22Rv1 (cell line): ENCODE measurements at regions not wholly inside any gene's neighbourhood (a gene's known extent, or its start where the extent isn't known, plus 50 kb on each side); places are given as distances from the start of the nearest gene placed in this dataset.

Experiments used
- H3K27ac ChIP-seq: fragments of 450-650 bp; 2 replicates; pipeline ENCODE4 v1.5.1; 2017
- ZFX ChIP-seq: fragments of 450-650 bp; IDR thresholded peaks from 2 replicates; pipeline ENCODE4 v1.6.1; 2017; ENCODE audit warnings: antibody characterized with exemption, borderline replicate concordance
- TF ChIP-seq, protein P1 (sequence below): fragments of 450-650 bp; IDR thresholded peaks from 2 replicates; pipeline ENCODE4 v1.5.1; 2017; ENCODE audit warnings: mild to moderate bottlenecking

GRCh38 chr9:28934111-28934510 is 1360.8 kb upstream of the C9orf72 start:
- TF ChIP-seq, protein P1, sequence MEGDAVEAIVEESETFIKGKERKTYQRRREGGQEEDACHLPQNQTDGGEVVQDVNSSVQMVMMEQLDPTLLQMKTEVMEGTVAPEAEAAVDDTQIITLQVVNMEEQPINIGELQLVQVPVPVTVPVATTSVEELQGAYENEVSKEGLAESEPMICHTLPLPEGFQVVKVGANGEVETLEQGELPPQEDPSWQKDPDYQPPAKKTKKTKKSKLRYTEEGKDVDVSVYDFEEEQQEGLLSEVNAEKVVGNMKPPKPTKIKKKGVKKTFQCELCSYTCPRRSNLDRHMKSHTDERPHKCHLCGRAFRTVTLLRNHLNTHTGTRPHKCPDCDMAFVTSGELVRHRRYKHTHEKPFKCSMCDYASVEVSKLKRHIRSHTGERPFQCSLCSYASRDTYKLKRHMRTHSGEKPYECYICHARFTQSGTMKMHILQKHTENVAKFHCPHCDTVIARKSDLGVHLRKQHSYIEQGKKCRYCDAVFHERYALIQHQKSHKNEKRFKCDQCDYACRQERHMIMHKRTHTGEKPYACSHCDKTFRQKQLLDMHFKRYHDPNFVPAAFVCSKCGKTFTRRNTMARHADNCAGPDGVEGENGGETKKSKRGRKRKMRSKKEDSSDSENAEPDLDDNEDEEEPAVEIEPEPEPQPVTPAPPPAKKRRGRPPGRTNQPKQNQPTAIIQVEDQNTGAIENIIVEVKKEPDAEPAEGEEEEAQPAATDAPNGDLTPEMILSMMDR, result no peak
- TF ChIP-seq ZFX, result no peak
- no peak overlapping the region for H3K27ac ChIP-seq

GRCh38 chr9:28938981-28939380 is 1365.7 kb upstream of the C9orf72 start:
- no peak overlapping the region for H3K27ac ChIP-seq
- TF ChIP-seq ZFX, result no peak
- TF ChIP-seq, protein P1, result no peak

- TF ChIP-seq ZFX, result no peak
- TF ChIP-seq, protein P1, result no peak
- H3K27ac ChIP-seq, result no peak overlapping the region
These were observed 1368.6 kb upstream of the C9orf72 start for GRCh38 chr9:28941856-28942255.

DNA sequence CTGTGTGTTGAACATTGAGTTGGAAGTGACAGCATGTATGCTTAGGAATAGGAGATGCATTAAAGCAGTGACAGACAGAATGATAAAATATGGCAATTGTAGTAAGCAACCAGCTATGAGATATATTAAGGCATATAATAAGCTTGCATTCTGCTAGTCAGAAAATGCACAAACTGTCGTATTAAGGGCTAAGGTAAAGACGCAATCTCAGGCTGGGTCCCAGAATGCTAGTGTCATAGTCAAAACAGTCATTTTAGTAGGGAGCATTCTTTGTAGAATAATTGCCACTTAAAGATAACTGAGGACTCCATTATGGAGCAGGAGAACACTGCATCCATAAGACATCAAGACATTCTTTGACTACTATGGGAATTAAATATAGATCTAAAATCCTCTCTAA is 1369.7 kb upstream of the C9orf72 start:
- H3K27ac ChIP-seq, result no peak overlapping the region
- TF ChIP-seq ZFX, result no peak
- TF ChIP-seq, protein P1, result no peak

GRCh38 chr9:28946648-28947047 is 1373.4 kb upstream of the C9orf72 start:
- H3K27ac ChIP-seq, result no peak overlapping the region
- TF ChIP-seq, protein P1, result no peak
- no peak for TF ChIP-seq ZFX

GRCh38 chr9:28951945-28952344 is 1378.7 kb upstream of the C9orf72 start:
- no peak for TF ChIP-seq ZFX
- TF ChIP-seq, protein P1, result peak; percentile 53
- H3K27ac ChIP-seq, result no peak overlapping the region

DNA sequence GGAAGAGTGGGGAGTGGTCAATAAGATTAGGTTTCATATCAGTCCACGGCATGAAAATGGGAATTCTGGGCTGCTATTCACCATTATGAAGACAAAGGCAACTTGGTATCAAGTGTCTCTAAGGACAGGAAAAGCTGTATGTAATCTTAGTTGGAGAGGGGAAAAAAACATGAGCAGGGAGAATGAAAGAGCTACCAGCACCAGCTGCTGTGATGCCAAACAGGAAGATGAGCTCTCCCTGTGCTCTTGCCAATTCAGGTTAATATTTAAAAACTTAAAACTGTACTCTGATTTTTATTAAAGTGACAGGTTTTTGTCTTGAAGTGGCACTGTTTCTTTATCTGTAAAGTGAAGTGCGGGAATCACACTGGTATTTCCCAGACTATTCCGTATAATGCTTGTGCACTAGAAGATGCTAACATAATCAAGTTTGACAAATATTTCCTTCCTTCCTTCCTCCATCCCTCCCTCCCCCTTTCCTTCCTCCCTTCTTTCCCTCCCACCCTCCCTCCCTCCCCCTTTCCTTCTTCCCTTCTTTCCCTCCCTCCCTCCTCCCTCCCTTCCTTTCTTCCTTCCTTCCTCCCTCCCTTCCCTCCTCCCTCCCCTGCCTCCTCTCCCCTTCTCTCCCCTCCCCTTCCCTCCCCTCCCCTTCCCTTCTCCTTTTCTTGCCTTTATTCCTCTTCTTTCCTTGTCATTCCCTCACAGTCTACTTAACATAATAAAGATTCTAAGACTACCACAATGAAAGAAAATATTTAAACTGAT is 1383.0 kb upstream of the C9orf72 start:
- TF ChIP-seq, protein P1, result no peak
- TF ChIP-seq ZFX, result no peak
- H3K27ac ChIP-seq, result peak overlapping the region; percentile 50
